Muscle of leg (tissue), 3 donors: ENCODE measurements at regions not wholly inside any gene's neighbourhood (a gene's known extent, or its start where the extent isn't known, plus 50 kb on each side); places are given as distances from the start of the nearest gene placed in this dataset.

Experiments used
- DNase-seq: peaks from one replicate; pipeline ENCODE4 v3.0.0; 2013
- H3K27ac ChIP-seq: one replicate; pipeline ENCODE4 v1.5.1; 2013; ENCODE audit warnings: mild to moderate bottlenecking, low read length, control low read depth
- H3K27me3 ChIP-seq: one replicate; pipeline ENCODE4 v1.6.1; 2013; ENCODE audit warnings: low read length; ENCODE audit not compliant: control insufficient read depth, insufficient read depth
- H3K36me3 ChIP-seq: one replicate; pipeline ENCODE4 v1.6.1; 2013; ENCODE audit warnings: low read length; ENCODE audit not compliant: control insufficient read depth, insufficient read depth
- H3K4me1 ChIP-seq: one replicate; pipeline ENCODE4 v1.6.1; 2013; ENCODE audit warnings: low read length; ENCODE audit not compliant: control insufficient read depth, insufficient read depth
- H3K4me3 ChIP-seq: one replicate; pipeline ENCODE4 v1.5.1; 2013; ENCODE audit warnings: low read length, control low read depth
- H3K9me3 ChIP-seq: replicated peaks from 2 replicates; pipeline ENCODE4 v1.6.1; 2013; ENCODE audit warnings: low read depth, low read length; ENCODE audit not compliant: control insufficient read depth
- WGBS: methylation state at CpG from one replicate; pipeline ENCODE4 v1.1.5; 2013; ENCODE audit warnings: missing lambda C conversion rate; ENCODE audit not compliant: insufficient coverage; 5-methylcytosine and 5-hydroxymethylcytosine counted together

- H3K36me3 ChIP-seq, result no peaks in the 10 kb centered on the region
- H3K27ac ChIP-seq, result no peak overlapping the region
- 86% methylated on average over 4 of the region's 6 CpGs for WGBS
- no peak overlapping the region for H3K4me3 ChIP-seq
- DNase-seq, result no peak
- no peaks in the 10 kb centered on the region for H3K9me3 ChIP-seq
- H3K27me3 ChIP-seq, result peaks cover 36% of the 10 kb centered on the region
- H3K4me1 ChIP-seq, result peaks cover 6% of the 10 kb centered on the region
These were observed 271.8 kb upstream of the B3GAT1 start for GRCh38 chr11:134683860-134684259.

GRCh38 chr11:134682577-134682976 lies 270.5 kb upstream of the B3GAT1 start:
- Histone ChIP-seq H3K4me1 (peaks cover 6% of the 10 kb centered on the region), H3K27me3 (peaks cover 33% of the 10 kb centered on the region), H3K36me3 (no peaks in the 10 kb centered on the region), H3K4me3 (no peak overlapping the region), H3K9me3 (no peaks in the 10 kb centered on the region), H3K27ac (no peak overlapping the region)
- no peak for DNase-seq
- WGBS, result 84% methylated on average over 8 of the region's 12 CpGs

- Histone ChIP-seq H3K9me3 (no peaks in the 10 kb centered on the region), H3K27me3 (peaks cover 29% of the 10 kb centered on the region), H3K4me3 (no peak overlapping the region), H3K4me1 (peaks cover 2% of the 10 kb centered on the region), H3K36me3 (no peaks in the 10 kb centered on the region), H3K27ac (no peak overlapping the region)
- 80% methylated on average over 2 of the region's 2 CpGs for WGBS
- no peak for DNase-seq
These were observed 267.6 kb upstream of the B3GAT1 start for GRCh38 chr11:134679592-134679991.

GRCh38 chr11:134678744-134679143 lies 266.7 kb upstream of the B3GAT1 start:
- no peak overlapping the region for H3K27ac ChIP-seq
- H3K9me3 ChIP-seq, result no peaks in the 10 kb centered on the region
- DNase-seq, result no peak
- no peak overlapping the region for H3K4me3 ChIP-seq
- 65% methylated on average over 3 of the region's 3 CpGs for WGBS
- no peaks in the 10 kb centered on the region for H3K36me3 ChIP-seq
- no peaks in the 10 kb centered on the region for H3K4me1 ChIP-seq
- H3K27me3 ChIP-seq, result peaks cover 25% of the 10 kb centered on the region

GRCh38 chr11:134677891-134678551 lies 266.0 kb upstream of the B3GAT1 start:
- H3K27ac ChIP-seq, result no peak overlapping the region
- no peaks in the 10 kb centered on the region for H3K36me3 ChIP-seq
- peaks cover 20% of the 10 kb centered on the region for H3K27me3 ChIP-seq
- no peaks in the 10 kb centered on the region for H3K4me1 ChIP-seq
- WGBS, result 71% methylated on average over 3 of the region's 7 CpGs
- no peaks in the 10 kb centered on the region for H3K9me3 ChIP-seq
- DNase-seq, result no peak
- no peak overlapping the region for H3K4me3 ChIP-seq

GRCh38 chr11:134677397-134677822 lies 265.4 kb upstream of the B3GAT1 start:
- no peaks in the 10 kb centered on the region for H3K9me3 ChIP-seq
- H3K27ac ChIP-seq, result no peak overlapping the region
- no peaks in the 10 kb centered on the region for H3K36me3 ChIP-seq
- no peak for DNase-seq
- H3K4me1 ChIP-seq, result no peaks in the 10 kb centered on the region
- WGBS, result 100% methylated on average over 1 of the region's 9 CpGs
- peaks cover 14% of the 10 kb centered on the region for H3K27me3 ChIP-seq
- H3K4me3 ChIP-seq, result no peak overlapping the region

GRCh38 chr11:134676516-134677287 lies 264.7 kb upstream of the B3GAT1 start:
- DNase-seq, result no peak
- Histone ChIP-seq H3K9me3 (no peaks in the 10 kb centered on the region), H3K27me3 (peaks cover 11% of the 10 kb centered on the region), H3K27ac (no peak overlapping the region), H3K4me1 (no peaks in the 10 kb centered on the region), H3K36me3 (no peaks in the 10 kb centered on the region), H3K4me3 (no peak overlapping the region)
- WGBS, result 88% methylated on average over 13 of the region's 16 CpGs

- Histone ChIP-seq H3K27me3 (peaks cover 17% of the 10 kb centered on the region), H3K36me3 (no peaks in the 10 kb centered on the region), H3K4me1 (no peaks in the 10 kb centered on the region), H3K4me3 (no peak overlapping the region), H3K9me3 (no peaks in the 10 kb centered on the region), H3K27ac (no peak overlapping the region)
- no peak for DNase-seq
- 64% methylated on average over 5 of the region's 5 CpGs for WGBS
These were observed 263.9 kb upstream of the B3GAT1 start for GRCh38 chr11:134675983-134676382.

GRCh38 chr11:134674974-134675373 lies 262.9 kb upstream of the B3GAT1 start:
- Histone ChIP-seq H3K4me1 (no peaks in the 10 kb centered on the region), H3K27ac (no peak overlapping the region), H3K36me3 (no peaks in the 10 kb centered on the region), H3K27me3 (peaks cover 26% of the 10 kb centered on the region), H3K9me3 (no peaks in the 10 kb centered on the region), H3K4me3 (no peak overlapping the region)
- no CpG with 5 or more reads among the region's 2 CpGs for WGBS
- DNase-seq, result no peak

GRCh38 chr11:134670961-134671370 lies 258.9 kb upstream of the B3GAT1 start:
- H3K36me3 ChIP-seq, result no peaks in the 10 kb centered on the region
- no peak overlapping the region for H3K27ac ChIP-seq
- peaks cover 44% of the 10 kb centered on the region for H3K27me3 ChIP-seq
- no peak for DNase-seq
- H3K9me3 ChIP-seq, result no peaks in the 10 kb centered on the region
- WGBS, result 67% methylated on average over 7 of the region's 8 CpGs
- H3K4me1 ChIP-seq, result no peaks in the 10 kb centered on the region
- no peak overlapping the region for H3K4me3 ChIP-seq
